ENCODE measurements at regions not wholly inside any gene's neighbourhood (a gene's known extent, or its start where the extent isn't known, plus 50 kb on each side); places are given as distances from the start of the nearest gene placed in this dataset.
"Not testable (repeated sequence)": the region's sequence is repeated elsewhere in the genome, so short reads cannot be mapped to it uniquely, and the experiment has no call there.

DNA sequence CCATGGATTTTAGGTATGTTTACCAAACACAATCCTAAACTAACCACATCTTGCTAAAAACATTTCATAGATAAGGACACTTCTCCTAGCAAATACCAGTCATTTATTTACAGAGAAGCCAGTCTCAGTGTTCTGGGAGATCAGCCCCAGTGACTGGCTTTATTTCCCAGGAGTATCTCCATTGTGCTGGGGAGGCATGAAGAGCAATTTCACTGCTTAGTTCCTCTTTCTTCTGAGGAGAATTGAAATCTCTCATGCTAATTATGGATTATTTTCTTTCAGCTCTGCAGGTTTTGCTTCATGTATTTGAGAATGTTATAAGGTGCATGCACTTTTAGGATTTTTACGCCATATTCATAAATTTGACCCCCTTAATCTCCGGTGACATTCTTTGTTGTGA is 67.8 kb downstream of the GOLGA6L22 start:
- not testable (repeated sequence) for TF ChIP-seq CTCF, POLR2A (IDR thresholded peaks at IDR 0.05)
